Ramos (cell line): ENCODE measurements at regions not wholly inside any gene's neighbourhood (a gene's known extent, or its start where the extent isn't known, plus 50 kb on each side); places are given as distances from the start of the nearest gene placed in this dataset.

Experiments used
- in situ Hi-C: fragments of 300-500 bp; cut with MboI; formaldehyde crosslinking; loops from one replicate; pipeline ENCODE4 v1.14.3; 2022; ENCODE audit warnings: low sequenced_read_pairs; ENCODE audit not compliant: unreplicated experiment

DNA sequence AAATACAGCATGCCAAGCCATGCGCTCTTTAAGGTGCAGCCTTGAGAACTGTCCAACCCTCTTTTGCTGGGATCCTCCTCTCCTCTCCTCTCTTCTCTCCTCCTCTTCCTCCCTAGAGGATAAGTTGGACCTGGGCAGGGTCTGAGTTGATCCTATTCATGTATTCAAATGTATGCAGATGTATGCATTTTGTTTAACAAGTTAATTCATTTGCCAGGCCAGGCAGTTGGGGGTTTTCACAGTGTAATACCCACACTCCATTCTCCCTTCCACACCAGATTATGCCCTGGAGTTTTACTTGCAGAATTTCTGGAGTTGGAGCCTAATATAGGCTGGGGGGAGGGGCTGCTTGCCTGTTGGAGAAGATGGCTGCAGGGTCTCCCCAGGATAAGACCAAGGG lies 226.2 kb upstream of the SDK2 start:
- in situ Hi-C loops: no loop called here

DNA sequence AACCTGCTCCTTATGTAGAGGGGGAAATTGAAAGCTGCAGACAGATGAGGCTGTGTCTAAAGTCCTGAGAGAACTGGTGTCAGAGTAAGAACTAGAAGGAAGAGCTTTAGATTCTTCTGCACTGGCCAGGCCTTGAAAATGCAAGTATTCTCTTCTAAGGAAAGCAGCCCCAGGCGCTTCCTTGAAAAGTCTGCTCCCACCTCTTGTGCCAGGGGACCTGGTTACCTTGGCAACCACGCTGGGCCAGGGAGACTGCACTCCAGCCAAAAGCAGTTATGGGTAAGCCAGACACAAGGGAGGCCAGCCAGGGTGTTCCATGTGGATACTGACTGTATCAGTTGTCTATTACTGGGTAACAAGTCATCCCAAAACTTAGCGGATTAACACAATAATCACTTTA lies 228.6 kb upstream of the SDK2 start:
- in situ Hi-C loops: no loop called here

DNA sequence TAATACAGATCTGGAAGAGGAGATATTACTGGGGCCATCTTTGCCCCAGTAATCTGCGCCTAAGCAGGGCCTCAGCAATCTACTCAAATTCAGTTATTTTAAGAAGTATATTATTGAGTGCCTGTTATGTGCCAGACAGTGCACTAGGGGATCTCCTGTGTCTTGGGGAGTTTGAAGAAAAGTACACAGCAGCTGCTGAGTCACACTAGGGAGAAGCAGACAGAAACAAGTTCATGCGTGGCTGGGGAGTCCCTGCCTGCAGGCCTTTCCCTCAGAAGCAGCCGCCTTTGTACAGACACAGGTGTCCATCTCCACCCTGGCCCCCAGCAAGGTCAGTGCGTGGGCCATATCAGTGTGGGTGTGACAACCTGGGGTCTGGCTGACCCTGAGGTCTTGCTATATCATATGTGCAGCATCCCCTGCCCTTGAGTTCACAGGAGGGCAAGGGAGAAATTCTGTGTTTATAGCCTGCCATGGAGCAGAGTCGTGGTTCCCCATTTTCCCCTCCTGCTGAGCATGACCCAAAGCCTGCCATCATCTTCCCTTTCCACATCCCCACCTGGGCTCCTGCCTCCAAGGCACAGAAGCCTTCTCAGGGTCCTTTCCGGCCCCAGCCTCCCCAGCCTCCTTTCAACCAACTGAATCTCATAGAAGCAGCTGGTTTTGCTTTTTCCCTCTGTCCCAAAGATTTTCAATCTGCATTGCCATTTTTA lies 229.9 kb upstream of the SDK2 start:
- in situ Hi-C loops: no loop called here

DNA sequence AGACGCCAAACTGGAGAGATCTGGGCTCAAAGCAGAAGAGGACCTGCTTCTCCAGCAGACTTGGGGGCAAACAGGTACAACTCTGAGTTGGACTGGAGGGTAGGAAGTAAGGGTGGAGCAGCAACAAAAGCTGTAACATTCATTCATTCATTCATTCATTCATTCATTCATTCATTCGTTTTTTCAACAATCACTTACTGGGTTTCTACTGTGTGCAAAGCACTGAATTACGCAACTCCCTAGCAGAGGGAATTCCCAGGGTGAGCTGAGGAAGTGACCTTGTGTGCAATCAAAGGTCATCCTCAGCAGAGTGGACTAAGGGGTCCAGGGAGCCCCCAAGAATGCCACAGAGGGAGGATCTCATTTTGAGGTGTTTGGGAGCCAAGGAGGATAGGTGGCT lies 231.1 kb upstream of the SDK2 start:
- in situ Hi-C loops: no loop called here

DNA sequence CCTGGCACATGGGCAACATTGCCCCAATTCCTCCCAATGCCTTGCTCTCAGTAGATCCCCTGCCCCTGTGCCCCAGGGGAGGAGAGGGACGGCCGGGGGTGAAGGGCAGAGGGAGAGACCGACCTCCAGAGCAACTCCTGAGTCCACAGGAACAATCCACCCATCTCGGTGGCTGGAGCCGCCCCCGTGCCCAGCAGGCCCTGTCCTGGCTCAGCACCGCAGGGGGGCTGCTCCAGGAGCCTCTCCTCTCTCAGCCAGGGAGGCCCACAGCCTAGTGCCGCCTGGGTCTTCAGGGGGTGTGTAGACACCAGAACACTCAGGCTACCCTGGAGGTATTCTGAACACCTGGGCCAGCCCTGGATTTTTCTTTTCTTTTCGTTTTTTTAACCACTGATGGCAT lies 233.7 kb upstream of the SDK2 start:
- in situ Hi-C loops: no loop called here

DNA sequence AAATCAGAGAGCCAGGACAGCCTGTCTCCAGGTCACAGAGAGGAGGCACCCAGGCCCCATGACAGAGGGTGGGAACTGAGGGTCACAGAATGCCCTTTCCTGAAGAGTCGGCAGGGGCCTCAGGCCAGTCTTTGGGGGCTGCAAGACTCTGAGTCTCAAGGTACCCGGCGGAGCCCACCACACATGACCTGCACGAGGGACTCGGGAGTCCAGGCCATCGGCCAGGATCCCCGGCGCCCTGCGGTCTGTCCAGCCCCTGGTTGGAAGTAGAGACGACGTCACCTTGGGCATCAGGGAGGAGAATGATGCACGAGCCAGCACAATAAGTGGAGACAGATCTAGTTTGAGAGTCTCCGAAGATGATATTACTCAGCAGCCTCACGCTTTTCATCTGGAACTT lies 234.7 kb upstream of the SDK2 start:
- in situ Hi-C loops: no loop called here

DNA sequence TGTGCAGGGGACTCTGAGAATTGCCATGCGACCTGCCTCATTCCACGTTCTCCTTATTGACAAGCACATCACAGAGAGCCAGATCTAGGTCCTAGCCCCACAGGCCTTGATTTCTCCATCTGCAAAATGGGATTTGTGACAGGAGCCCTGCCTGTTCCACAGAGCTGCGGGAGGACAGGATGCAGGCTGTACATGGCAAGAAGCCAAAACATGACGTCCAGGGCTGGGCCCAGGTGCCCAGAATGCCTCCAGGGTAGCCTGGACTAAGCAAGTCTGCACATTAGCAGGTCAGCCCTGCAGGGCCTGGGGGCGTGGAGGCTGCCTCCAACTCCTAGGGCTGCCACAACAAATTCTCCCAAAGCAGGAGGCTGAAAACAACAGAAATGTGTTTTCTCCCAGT lies 235.7 kb upstream of the SDK2 start:
- in situ Hi-C loops: no loop called here

DNA sequence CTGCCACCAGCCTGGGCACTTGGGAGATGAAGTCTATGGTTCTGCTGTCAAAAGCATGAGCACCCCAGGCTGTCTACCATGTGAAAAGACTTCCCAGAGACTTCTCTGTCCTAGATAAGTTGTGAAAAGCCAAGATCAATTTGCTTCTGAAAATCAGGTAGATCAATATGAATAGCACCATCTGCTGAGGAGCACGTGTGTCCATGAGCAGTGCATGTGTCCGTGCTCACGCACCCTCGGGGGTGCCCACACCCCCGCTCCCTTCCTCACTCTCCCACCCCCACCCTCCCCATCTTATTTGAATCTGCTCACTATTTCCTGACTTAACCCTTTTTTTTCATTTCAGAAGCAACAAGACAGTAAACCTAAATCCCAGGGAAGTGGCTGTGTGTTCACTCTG lies 238.3 kb upstream of the SDK2 start:
- in situ Hi-C loops: no loop called here

DNA sequence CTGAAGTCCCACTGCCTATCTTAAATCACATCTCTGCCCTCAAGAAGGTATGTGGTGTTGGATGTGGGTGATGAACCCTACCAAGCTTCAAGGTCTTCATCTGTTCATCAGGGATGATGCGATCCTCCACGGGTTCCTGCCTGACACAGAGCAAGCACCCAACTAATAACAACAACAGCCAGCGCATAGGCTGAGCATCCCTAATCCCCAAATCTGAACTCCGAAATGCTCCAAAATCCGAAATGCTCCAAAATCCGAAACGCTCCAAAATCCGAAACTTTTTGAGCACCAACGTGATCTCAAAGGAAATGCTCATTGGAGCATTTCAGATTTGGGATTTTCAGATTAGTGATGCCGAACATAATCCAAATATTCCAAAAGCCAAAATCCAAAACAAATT lies 238.9 kb upstream of the SDK2 start:
- in situ Hi-C loops: no loop called here

DNA sequence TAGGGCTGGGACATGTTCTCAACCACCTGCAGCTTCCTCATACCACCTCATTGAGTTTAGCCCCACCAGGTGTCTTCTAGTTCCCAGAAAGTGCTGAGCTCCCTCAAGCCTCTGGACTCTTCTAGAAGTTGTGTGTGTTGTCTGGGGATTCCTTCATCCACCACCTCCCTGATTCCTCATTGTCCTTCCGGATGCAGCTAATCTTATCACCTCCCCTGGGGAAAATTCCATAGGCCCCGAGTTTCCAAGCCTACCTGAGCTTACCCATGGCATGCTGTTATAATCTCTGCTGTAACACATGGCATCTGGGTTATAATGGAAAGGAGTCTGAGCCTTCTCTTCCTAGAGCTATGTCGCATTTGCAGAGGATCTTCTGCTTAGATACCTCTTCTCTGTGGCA lies 243.5 kb upstream of the SDK2 start:
- in situ Hi-C loops: no loop called here

DNA sequence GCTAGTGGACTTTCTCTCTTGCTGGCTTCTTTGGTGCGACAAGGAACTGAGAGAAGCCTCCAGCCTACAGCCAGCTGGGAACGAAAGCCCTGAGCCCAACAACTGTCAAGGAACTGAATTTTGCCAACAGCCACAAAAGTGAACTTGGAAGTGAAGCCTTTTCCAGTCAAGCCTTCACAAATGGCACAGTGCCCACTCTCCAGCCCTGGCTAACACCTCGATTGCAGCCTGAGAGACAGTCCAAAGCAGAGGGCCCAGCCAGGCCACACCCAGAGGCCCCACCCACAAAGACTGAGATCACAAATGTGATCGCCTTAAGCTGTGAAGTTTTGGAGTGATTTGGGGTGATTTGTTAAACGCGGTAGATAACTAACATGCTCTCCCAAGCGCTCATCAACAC lies 244.6 kb upstream of the SDK2 start:
- in situ Hi-C loops: no loop called here

DNA sequence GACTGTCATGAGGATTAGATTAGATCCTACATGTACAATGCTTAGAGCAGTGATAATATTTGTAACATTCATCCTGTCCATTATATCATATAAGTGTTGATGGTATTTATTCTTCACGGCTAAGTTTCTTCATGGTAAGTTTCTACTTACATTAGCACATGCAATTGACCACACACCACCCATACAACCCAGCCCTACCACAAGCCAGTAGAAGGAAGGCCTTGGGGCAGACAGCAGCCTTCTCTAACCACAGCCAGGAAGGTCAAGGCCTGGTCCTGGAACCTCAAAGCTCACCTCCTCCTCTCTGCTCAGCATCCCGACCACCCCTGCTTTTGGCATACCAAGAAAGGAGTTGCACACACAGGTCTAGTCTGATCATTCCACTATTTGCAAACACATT lies 245.2 kb upstream of the SDK2 start:
- in situ Hi-C loops: no loop called here

DNA sequence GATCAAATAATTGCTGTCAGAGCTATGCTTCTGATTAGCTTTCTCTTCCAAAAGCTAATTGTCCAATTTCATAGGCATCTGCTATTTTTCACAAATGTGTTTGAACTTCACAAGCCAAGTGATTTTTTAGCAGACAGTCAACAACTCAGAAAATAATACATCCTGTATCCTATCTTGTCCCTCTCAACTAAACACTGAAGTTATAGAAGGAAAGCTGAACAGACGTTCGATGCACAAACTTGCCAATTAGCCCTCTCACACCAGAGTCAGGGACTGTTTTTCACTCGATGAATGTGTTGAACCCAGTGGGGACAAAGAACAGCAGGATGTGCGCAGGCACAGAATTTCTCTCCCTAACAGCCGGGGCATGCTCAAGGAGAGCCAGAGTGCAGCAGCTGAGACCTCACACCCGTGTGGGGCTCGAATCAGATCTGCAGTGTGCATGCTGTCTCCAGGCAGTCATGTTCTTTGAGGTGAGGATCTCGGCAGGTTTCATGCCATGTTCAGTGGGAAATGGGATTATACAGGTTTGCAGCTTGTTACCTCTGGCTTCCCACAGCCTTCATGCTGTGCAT lies 246.7 kb upstream of the SDK2 start:
- in situ Hi-C loops: no loop called here

DNA sequence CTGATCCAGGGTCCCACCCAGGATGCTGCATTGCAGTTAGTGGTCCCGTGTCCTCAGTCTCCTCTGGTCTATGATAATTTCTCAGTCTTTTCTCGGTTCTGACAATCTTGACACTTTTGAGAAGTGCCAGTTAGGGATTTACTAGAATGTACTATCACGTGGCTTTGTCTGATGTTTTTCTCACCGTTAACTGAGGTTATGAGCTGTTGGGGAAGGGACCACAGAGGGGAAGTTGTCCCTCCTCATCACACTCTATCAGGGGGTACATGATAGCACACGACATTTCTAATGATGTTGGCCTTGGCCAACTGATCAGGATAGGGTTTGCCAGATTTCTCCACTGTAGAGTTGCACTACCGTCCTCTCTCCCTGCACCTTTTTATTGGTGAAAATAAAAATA lies 250.9 kb upstream of the SDK2 start:
- in situ Hi-C loops: no loop called here

DNA sequence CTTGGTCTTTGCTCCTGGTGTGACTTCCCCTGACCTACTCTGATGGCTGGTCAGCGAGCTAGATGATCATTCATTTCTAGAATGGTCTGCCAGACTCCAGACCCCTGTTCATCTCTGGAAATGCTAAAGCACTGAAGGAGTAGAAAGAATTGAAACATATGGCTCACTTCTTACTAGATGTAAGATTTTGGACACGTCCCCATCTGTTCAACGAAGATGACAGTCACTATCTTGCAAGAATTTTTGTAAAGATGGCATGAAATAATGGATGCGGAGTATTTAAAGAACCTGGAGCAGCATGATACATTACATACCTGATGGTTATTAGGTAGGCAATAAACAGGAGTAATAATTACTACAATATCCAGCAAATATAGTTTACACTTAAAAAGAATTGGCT lies 252.7 kb upstream of the SDK2 start:
- in situ Hi-C loops: no loop called here

DNA sequence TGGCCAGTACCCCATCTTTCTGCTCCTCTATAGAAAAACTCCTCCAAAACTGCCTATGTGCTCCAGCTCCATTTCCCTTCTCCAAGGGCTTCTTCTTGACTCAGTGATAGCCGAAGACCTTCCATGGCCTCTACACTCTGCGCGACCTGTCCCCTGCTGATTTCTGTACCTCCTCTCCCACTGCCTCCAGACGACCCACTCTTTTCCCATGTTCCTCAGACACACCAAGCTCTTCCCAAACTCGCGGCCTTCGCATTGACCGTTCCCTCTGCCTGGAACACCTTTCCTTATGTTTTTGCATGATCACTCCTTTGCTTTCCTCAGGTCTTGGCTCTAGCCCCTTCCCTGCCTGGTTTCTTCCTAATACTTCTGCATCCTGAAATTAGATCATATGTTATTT lies 255.6 kb upstream of the SDK2 start:
- in situ Hi-C loops: no loop called here

DNA sequence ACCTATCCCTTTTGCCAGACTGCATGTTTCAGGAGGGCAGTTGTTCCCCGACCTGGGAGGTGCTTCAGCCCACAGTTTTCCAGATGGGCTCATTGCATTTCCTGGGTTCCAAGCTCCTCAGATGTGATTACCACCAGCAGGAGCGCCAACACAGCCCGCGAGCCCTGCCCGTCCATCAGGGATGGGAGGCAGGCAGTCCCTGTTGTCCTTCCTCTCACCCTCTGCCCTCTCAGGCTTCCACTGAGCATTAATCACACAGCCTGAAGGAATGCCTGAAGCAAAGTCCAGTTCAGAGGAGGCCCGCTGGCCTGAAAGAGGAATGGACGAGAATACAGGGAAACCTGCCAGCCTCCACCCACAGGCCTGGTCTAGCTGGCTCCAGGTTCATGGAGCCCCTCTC lies 256.3 kb upstream of the SDK2 start:
- in situ Hi-C loops: no loop called here

DNA sequence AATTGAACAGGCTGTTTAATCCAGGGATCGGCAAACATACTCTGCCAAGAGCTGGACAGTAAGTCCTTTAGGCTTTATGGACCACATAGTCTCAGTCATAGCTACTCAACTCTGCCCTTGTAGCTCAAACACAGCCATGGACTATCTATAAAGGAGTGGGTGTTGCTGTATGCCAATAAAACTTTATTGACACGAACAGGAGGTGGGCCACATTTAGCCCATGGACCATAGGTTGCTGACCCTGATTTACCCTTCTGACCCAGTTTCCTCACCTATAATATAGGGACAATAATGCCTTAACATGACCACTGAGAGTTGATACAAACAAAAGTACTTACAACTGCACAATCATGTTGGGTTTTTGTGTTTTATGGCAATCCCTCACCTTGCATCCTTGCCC lies 257.0 kb upstream of the SDK2 start:
- in situ Hi-C loops: no loop called here

DNA sequence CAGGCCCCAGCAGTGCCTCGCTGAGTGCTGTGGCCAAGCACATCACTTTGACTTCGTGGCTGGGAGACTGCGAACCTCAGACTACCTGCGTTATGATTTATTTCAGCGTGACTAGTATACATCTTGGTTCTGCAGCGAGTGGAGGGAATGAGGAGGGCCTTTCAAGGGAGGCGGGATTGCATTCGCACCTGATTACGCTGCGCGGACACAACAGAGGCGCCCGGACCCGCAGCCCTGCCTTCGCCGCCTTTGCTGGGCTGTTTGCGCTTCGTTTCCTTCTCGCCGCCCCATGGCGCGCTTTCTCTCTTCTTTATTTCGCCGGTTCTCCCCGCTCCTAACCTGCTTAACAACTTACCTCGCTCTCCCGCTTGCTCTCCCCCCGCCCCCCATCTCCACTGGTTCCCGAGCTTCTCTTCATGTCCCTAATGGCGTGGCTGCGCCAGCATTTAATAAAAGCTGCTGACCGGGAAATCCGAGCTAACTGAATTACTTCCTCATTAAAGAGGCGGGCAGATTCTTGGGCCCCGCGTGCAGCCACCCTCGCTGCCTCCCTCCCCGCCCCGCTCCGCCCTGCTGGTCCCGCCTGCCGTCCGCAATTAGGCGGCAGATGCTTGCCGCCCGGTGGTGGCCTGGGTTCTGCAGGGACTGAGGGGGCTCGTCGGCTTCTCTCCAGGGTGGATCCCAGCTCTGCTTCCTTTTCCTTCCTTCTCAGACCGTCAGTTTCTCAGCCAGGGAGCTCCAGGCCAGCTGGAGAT lies 257.6 kb upstream of the SDK2 start:
- in situ Hi-C loops: no loop called here

DNA sequence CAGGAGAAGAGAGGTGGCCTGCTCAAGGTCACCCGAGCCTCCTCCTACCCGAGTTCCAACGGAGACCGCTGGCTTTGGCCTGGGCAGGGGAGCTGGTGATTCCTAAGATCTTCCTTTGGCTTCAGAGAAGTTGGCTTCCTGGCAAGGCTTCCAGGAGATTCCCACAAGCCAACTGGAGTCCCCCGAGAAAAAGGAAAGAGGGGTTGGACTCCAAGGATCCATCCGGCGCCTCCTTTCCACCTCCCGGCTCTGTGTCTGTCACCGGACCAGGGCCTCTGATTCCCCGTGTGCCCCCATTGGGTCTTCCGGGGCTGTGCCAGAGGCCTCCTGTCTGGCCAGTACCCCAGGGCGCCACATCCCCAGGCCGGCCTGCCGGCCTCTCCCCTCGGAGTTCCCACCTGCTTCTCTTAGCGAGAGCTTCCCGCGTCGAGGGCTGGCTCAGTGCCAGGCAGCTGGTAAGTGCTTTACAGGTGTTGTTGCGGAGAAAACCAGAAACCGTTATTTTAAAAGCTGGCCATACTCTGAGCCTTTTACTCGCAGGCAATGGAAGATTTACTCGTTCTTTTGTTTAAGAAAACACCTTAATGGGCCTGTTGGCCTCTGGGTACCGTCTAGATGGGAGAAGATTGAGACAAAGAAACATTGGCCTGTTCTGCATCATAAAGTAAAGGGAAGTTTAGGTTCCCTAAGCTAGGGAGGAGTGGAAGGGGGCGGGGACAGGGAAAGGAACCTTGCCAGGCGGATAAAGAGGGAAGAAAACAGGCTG lies 258.4 kb upstream of the SDK2 start:
- in situ Hi-C loops: no loop called here
